GM21447 (cell line): ENCODE measurements at regions not wholly inside any gene's neighbourhood (a gene's known extent, or its start where the extent isn't known, plus 50 kb on each side); places are given as distances from the start of the nearest gene placed in this dataset.

Experiments used
- ATAC-seq: cut with Tn5 transposase; IDR thresholded peaks from one replicate; pipeline ENCODE4 v1.9.1; 2021; ENCODE audit not compliant: unreplicated experiment

DNA sequence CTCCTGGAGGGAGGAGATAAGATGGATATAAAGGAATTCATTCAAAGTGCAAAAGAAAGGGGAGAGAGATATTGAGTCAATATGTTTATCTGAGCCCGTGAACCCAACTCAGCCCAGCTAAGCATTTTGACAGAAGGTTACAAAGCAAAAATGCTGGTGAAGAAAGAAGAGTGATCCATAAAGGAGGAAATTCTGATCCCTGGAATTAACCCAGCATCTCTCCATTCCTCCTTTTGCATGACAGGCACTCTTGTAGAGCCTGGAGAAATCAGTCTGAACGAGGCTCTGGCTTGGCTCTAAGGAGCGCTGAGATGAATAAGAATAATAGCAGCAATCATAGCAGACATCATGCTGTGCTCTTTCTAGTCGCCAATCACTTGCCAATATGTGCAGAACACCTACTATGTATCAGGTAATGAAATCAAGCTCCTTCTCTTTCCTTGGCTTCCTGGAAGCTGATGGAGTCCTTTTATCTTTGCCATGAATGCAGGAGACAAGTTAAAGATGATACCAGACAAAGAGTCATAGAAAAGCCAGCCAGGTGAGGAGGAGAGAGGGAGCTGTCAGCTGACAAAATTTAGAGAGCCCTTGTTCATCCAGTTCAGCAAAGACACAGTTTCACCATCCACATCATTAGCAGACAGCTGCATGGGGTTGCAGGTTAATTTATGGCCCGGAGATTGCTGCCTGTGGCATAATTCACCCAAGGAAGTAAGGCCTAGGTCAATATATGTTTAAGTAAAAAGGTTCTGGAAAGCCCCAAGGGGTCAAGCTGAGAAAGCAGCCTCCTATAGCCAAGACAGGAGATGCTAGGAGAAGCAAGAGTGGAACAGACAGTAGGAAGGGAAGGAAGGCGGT, 476.5 kb upstream of the TBX3 start:
- no peak for ATAC-seq

DNA sequence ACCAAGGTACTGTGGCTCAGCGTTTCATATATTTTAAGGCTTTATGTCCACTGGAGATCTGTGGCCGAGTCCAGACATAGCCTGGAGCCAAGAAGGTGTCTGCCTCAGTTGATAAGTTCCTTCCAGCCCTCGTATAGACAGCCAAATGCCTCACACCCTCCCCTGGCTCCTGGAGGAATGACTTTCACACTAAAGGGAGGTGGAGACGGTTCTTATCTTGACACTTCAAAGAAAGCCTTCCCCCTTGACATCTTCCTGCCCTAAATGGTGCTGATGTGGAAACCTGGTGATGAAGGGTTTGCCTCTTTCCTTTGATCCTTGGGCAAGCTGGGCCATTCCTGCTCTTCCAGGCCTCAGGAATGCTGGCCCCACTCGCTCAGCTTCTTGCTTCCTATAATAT, 474.8 kb upstream of the TBX3 start:
- ATAC-seq = no peak

DNA sequence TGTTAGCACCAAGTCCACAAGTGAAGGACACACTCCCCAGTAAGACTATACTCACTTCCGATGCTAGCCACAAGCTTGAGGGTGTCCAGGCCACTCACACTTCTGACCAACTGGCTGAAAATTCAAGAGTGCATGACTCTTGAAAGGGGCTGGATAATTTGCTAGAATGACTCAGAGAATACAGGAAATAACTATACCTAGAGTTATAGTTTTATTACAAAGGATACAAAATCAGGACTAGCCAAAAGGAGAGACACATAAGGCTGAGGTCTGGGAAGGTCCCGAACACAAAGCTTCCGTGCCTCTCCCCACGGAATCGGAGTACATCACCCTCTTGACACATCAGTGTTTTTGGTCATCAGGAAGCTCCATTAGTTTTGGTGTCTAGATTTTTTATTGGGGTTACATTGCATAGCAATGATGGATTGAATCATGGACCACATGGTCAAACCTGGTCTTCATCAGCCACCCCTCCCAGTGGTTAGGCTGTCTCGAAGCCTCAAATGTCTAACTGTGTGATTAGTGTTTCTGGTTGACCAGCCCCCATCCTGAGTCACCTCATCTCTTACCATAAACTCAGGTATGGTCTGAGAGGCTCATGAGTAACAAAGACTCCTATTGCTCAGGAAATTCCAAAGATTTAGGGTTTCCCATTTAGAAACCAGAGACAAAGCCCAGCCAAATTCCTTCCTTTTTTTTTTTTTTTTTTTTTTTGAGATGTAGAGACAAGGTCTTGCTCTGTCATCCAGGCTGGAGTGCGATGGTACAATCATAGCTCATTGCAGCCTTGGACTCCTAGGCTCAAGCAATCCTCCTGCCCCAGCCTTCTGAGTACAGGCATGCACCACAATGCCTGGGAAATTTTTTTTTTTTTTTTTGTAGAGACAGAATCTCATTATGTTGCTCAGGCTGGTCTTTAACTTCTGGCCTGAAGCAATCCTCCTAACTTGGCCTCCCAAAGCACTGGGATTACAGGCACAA, 472.0 kb upstream of the TBX3 start:
- no peak for ATAC-seq

DNA sequence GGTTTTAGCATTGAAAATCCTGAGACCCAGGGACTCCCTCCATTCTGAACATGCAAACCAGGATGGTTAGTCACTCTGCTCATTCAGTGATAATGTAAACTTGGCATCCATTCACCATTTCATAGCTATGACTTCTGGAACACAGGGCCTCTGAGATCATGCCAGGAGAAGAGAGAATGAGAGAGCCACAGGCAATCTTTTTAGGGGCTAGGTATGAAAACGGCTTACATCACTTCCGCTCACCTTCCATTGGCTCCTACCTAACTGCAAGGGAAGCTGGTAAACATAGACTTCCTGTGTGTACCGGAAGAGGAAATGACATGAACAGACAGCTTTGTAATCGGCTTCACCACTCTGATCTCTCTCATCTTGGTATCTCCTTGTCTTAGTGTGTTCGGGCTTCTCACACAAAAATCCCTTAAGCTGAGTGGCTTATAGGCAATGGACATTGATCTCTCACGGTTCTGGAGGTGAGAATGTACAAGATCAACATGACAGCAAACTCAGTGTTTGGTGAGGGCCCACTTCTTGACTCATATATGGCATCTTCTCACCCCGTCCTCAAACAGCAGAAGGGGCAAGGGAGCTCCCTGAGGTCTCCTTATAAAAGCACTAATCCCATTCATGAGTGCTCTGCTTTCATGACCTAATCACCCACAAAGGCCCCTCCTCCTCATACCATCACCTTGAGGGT, 465.9 kb upstream of the TBX3 start:
- ATAC-seq = no peak

DNA sequence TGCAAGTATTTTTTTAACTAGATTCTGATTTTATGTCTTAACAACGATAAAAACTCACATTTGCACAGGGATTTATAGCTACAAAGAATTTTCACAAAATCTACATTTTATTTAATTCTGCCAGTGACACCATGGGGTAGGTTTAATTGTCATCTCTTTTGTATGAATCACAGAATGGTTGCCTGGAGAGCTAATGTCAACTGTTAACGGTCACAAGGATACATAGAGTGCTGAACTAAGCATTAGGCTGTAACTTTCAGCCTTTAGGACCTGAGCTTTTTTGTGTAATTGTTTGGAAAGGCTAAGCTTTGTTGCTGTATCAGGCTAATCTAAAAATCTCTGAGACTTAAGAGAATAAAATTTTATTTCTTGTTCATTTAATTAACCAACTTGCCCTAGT, 465.3 kb upstream of the TBX3 start:
- ATAC-seq = no peak

DNA sequence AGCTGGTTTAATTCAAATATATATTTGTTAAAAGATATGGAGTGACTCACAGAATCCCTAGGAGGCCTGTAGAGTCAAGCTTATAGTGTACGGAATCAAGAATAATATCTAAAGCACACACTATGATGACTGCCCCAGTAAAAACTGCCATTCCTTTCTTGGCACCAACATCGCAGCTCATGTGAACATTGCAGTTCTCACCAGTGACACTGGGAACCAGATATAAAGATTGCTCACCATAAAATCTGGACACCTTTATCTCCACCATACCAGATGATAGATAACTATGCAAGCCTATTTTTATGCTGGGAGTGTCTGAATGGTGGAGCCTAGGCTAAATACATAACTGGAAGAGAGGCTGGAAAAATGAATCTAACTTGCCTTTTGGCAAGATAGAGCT, 463.9 kb upstream of the TBX3 start:
- no peak for ATAC-seq

DNA sequence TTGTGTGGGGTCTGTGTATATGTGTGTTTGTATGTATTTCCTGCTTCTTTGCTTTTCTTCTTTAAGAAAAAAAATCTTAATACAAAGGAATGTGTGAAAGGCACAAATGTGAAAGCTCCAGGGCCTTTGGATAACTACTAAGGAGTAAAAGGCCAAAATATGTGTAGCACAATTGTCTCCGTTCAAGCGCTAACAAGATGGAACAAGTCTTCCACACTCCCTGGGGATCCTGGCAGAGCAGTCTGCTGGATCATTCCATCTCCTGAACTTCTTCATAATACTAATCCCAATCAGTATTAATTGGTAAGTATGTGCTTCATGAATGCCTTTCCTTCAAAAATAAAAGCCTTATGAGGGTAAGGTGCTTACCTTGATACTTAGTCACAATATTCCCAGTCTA, 462.5 kb upstream of the TBX3 start:
- ATAC-seq = no peak

DNA sequence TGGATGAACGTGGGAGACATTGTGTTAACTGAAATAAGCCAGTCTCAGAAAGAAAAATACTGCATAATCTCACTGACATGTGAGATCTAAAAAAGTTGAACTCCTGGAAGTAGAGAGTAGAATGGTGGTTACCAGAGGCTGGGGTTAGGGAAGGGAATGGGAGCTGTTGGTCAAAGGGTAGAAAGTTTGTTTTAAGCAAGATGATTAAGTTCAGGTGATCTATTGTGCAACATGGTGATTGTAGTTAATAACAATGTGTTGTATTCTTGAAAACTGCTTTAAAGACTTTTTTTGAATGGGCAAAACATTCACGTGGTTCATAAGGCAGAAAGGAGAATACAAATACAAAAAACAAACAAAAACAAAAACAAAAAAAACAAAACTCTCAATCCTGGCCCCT, 460.4 kb upstream of the TBX3 start:
- no peak for ATAC-seq

DNA sequence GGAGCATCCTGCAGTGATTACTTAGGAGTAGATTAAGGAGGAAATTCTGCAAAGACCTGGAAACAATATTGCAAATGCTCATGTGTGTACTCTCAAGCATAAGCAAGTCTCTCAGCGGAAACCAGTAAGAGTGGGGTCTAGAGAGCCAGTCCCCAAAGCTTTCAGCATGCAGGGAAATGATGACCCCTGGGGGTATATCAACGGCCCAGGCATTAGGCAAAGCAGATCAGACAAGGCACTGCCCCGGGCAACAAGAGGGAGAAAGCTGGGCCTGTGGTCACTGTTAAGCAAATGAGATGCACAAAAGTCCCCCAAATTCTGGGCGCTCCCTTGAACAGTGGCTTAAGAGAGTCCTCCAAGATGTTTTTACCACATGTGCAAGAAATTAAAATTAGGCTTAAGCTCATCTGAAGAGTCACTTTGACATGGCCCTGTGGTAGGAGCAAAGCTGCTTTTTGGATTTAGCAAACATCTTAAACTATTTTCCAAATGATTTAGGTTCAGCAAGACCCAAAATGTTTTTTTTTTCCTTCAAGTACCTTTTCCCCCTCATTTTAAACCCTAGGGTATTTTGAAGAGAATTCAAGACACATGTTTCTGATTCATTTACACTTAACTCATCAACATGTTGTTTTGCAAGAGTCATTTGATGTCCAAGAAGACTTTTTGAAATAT, 457.1 kb upstream of the TBX3 start:
- ATAC-seq = no peak

DNA sequence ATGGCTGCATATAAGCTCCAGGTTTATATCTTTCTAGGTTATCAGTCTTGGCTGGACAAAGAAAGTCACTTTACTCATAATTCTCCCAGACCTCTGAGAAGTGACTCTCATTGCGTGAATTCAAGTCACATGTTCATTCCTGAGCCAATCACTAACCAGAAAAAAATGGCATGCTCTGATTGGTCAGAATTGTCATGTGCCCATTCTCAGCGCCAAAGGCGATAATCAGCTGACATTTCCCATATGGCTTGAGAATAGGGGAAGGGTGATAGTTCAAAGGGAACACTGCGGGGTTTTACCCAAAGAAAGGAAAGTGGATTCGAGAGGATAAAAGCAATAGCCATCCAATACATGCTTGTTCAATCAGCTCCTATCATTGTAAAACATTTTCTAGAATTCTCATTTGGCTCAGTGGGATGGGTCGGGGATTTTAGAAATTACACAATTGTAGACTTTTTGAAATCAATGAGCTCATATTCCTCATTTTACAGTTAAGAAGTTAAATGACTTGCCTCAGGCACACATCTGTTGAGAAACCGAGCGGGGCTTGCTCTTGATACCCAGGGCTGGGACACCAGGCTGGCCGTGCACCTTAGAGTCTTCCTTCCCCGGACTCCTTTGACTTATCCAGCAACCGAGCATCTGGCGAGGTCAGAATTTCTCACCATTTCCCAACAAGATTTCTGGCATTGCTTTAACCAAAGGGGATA, 454.0 kb upstream of the TBX3 start:
- no peak for ATAC-seq

DNA sequence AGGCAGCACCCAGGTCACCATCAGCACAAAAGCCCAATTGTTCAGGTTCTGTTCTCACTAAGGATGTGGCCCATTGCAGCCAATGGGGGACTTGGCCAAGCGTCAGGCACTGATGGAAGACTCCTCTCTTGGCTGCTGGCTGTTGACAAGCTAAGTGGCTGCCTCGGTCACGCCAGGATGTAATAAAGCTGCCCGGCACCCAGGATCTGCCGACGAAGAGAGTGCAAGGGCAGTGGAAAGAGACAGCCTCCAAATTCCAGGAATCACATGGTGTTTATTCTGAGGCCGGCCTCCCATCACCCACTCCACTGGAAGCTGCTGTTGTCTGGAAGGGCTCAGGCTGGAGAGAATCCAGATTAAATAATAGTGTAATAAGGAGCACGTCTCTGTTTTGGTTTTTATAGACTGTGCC, 451.8 kb upstream of the TBX3 start:
- ATAC-seq = no peak

DNA sequence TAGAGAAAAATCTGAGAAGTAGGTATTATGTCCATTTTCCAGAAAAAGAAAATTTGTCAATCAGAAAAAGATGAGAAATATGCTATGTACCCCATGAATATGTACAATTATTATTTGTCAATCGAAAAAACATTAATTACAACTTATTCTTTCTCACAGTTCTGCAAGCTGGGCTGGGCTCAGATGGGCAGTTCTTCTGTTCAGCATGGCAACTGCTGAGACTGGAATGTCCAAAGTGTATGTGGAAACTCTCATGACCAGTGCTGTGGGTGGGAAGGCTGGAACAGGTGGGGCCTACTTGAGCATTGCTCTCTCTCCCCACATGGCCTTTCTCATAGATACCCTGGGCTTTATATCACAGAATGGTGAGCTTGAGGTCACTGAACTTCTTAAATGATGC, 450.3 kb upstream of the TBX3 start:
- no peak for ATAC-seq

DNA sequence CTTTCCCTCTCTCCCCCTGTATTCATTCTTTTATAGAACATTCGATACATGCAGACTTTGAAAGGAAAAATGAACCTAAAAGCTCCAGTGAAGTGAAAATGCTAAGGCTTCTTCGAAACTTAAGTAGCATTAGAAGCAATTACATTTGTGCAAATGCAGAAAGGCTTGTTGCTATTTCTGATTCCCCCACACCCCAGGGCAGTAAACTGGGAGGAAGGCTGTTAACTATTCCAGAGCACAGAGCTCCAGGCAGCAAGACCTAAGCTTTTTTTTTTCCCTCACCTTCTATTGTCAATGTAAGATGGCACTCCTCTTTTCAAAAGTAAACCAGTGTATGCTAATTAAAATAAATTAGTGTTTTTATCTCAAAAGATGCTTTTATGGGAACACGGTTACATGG, 448.9 kb upstream of the TBX3 start:
- ATAC-seq = no peak

DNA sequence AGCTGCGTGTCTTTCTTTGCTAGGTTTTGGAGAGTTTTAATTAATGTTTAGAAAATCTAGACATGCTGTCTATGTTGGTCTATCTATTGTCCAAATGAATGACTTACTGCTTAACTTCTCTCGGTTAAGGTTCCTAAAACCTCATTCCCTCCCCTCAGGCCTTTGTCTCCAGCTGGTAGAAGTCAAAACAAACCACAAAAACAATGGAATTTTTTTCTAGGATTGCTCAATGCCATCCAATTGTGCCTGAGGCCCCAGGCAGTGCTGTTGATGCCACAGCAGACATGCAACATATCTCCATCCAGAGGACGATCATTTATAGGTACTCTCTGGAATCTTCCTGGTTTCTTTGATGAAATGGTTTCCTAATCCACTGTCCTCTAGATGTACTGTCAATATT, 448.2 kb upstream of the TBX3 start:
- no peak for ATAC-seq

DNA sequence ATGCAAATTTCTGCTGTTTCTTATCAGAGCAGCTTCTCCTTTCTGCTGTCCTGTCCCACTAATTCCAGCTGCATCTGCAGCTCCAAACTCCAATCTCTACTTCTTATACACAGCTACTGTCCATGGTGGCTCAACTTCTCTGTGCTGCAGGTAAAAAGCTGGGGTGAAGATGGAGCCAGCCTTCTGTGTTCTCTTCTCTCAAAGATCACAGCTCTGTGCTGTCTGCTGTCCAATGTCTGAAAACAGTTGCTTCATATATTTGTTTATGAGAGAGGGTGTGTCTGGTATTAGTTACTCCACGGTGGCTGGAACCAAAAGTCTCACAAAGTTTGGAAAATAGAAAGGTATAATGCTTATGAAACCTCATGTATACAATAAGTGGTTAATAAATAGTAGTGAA, 445.8 kb upstream of the TBX3 start:
- no peak for ATAC-seq

DNA sequence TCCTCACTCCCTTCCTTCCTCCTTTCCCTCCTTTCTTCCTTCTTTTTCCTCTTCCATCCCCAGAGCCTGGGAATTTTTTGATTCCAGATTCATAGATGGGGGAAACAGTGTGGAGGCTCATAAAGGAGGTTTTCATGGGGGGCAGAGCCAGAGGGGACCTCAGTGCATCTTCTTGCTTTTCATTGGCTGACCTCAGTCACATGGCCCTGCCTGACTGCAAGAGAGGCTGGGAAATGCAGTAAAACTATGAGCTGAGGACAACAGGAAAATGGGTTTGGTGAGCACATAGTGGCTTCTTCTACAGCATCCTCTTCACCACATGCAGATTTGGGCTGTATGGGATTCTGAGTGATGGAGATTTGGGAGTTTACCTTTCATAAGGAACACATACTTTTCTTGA, 437.1 kb upstream of the TBX3 start:
- ATAC-seq = no peak

DNA sequence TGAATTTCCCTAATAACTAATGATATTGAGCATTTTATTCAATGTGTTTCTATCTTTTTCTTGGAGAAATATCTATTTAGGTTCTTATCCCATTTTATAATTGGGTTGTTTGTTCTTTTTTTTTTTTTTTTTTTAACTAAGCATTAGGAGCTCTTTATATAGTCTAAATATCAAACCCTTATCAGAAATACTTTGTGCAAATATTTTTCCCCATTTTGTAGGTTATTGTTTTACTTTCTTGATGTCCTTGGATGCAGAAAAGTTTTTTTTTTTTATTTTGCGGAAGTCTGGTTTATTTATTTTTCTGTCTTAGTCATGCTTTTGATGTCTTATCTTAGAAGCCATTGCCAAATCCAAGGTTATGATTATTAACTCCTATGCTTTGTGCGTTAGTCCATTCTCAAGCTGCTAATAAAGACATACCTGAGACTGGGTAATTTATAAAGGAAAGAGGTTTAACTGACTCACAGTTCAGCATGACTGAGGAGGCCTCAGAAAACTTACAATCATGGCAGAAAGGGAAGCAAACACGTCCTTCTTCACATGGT, 434.3 kb upstream of the TBX3 start:
- no peak for ATAC-seq

DNA sequence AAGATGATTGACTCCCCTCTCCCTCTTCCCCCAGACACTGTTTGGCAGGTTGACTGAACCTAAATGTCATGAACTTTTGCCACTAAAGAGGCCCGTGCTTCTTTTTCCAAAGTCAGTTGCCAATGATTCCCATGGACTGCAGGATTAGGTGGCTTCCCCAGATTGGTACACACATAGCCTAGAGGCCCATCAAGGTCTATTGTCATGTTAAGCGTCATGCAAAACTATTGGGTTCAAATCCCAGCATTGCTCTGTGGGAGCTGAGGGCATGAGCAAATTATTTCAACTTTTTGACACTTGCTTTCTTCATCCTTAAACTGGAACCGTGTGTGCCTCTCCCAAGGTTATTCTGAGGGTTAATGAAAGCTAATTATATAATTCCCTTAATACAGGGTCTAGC, 430.2 kb upstream of the TBX3 start:
- ATAC-seq = no peak

DNA sequence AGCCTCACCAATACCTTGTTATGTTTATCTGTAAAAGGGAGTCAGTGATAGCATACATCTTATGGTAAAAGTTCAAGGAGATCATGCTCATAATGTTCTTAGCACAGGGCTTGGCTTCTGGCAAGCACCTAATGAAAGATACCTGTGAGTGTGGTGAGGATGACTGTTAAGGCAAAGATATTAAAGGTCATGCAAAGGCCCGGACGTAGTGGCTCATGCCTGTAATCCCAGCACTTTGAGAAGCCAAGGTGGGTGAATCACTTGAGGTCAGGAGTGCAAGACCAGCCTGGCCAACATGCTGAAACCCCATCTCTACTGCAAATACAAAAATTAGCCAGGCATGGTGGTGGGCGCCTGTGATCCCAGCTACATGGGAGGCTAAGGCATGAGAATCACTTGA, 425.9 kb upstream of the TBX3 start:
- ATAC-seq = no peak
